Activated CD8-positive, alpha-beta memory T cell treated with anti-CD3 and anti-CD28 coated beads for 36 hours (primary cell): ENCODE measurements at regions not wholly inside any gene's neighbourhood (a gene's known extent, or its start where the extent isn't known, plus 50 kb on each side); places are given as distances from the start of the nearest gene placed in this dataset.

Experiments used
- CTCF ChIA-PET: fragments of 350-600 bp; sonication (Branson Sonifier 250); formaldehyde crosslinking; loops from one replicate; lab custom pipeline; 2021; ENCODE audit warnings: antibody characterized with exemption; lab: Charles Lee
- POLR2A ChIA-PET: fragments of 350-600 bp; sonication (Branson Sonifier 250); formaldehyde crosslinking; loops from one replicate; lab custom pipeline; 2021; ENCODE audit warnings: antibody characterized with exemption; lab: Charles Lee

- ChIA-PET CTCF (no interaction called here), POLR2A (no interaction called here)
These were observed 74.3 kb downstream of the SLC25A15 start for GRCh38 chr13:40863723-40864122.

GRCh38 chr13:40874138-40874779, 84.8 kb downstream of the SLC25A15 start:
- POLR2A ChIA-PET: no interaction called here
- CTCF ChIA-PET: no interaction called here

- ChIA-PET POLR2A (no interaction called here), CTCF (no interaction called here)
These were observed 85.6 kb downstream of the SLC25A15 start for GRCh38 chr13:40875044-40875443.

GRCh38 chr13:40875583-40875982, 86.2 kb downstream of the SLC25A15 start:
- POLR2A ChIA-PET: no interaction called here
- CTCF ChIA-PET: no interaction called here

- ChIA-PET CTCF (no interaction called here), POLR2A (no interaction called here)
These were observed 86.8 kb downstream of the SLC25A15 start for GRCh38 chr13:40876020-40876738.

- ChIA-PET POLR2A (interaction anchor here (0.6 kb wide), 1 partner anchor 1174 kb away, joined by 3 read pairs; no protein-coding TSS in a partner anchor), CTCF (no interaction called here)
These were observed 88.9 kb downstream of the SLC25A15 start for GRCh38 chr13:40878321-40878720.

- ChIA-PET POLR2A (no interaction called here), CTCF (no interaction called here)
These were observed 89.4 kb downstream of the SLC25A15 start for GRCh38 chr13:40878823-40879222.
